DMS79 treated with DMSO at 0.1 percent for 48 hours (cell line): ENCODE measurements at regions not wholly inside any gene's neighbourhood (a gene's known extent, or its start where the extent isn't known, plus 50 kb on each side); places are given as distances from the start of the nearest gene placed in this dataset.

Experiments
- DNase-seq: peaks from one replicate; lab custom pipeline; 2025; lab: John Stamatoyannopoulos, UW

GRCh38 chr2:156845806-156846558 lies 409.8 kb downstream of the GPD2 start:
- DNase-seq, result no peak

DNA sequence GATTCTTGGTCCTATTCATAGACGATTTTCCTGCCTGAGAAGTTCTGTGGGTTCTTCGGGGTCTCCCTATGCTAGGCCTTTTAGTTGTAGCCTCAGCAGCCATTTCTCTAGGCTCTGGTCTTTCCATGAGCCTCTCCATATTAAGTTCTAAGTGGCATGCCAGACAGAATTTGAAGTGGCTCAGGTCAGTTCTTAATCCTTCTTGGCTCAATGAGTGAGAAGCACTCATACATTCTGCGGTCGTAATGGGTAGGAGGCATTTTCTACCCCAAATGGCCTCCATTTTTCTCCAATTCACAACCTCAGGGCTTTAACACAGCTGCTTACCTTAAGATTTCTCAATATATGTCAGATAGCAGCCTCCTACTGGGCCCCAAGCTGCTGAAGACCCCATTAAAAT lies 405.3 kb upstream of the GALNT5 start:
- no peak for DNase-seq

DNA sequence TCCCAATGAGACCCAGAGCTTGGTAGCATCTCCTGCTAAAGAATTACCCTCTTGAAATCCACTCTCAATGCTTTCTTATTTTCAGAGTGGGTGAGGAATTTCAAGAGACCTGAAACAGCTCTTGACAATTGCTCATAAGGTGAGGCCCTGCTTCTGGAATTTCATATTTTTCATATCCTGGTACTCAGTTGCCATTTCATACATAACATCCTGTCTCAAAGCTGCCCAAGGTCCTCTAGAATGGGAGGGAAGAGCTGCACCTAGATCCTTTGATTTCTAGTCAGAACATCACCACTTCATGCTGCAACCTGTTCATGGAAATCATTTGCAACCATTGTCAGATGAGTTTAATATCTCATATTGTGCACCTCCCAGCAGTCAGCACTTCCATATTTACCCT lies 404.8 kb upstream of the GALNT5 start:
- DNase-seq, result no peak

DNA sequence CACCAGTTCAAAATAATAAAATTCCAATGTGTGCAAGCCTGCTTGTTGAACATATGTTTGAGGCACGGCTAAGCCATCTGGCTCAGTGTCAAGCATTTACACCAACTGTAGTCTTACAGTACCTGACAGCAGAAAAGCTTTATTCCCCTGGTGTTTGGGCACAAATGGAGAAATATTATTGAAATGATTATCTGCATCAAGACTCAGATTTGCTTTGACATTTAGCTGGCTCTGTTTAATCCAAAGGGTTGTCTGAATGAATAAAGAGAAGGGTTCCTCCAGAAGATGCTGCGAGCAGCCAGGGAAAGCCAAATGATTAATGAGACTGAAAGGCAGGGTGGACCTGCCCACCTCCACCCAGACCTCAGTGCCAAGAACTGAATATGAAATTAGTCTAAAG lies 393.2 kb upstream of the GALNT5 start:
- DNase-seq, result no peak

DNA sequence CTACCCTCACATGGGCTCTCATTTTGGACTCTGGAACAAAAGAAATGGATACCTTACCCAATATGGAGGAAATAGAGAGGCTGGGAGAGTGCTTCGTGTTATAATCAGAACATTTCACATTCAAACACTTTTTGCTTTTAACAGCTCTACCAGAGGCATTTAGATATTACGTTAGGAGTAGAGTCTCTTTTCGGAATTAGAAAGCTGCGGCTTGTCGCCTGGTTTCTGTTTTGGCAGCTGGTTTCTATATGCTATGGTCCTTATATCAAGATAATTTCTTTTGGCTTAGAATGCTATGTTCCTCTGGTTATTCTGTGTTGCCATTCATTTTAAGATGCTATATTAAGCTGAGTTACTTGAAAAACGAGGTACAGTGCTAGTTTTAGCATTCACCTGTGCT lies 392.8 kb upstream of the GALNT5 start:
- DNase-seq, result no peak

GRCh38 chr2:156867201-156867600 lies 390.3 kb upstream of the GALNT5 start:
- no peak for DNase-seq

DNA sequence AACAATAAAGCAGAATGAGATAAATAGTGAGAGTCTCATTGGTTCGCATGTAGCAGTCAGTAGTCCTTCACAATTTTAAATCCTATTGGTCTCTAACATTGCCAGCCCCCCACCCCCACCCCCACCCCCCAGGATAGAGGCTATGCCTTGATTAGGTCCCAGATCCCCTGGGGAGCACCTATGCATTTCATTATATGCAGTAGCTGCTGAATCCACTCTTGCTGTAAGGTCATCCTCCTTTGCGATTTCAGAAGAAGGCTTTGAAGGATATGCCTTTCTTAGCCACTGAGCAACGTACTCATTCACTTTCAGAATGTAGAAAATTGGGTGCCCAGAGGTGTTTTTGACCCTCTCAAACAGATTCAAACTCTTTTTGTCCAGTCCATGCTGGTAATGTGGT lies 382.8 kb upstream of the GALNT5 start:
- no peak for DNase-seq

DNA sequence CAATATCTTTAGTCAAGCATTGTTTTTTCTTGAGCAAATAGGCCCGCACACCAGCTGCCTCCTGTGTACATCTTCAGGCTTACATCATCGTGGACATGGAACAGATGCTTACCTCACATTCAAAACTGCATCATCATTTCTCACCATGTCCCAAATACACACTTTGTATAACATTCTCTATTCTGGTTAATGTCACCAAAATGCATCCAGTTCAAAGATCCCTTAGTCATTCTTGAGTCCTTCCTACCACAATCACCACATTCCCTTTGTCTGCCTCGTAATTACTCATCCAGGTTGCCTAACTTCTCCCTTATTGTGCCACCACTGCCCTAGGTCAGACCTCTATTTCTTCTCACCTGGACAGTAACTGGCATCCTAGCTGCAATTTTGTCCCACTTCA lies 373.7 kb upstream of the GALNT5 start:
- no peak for DNase-seq

DNA sequence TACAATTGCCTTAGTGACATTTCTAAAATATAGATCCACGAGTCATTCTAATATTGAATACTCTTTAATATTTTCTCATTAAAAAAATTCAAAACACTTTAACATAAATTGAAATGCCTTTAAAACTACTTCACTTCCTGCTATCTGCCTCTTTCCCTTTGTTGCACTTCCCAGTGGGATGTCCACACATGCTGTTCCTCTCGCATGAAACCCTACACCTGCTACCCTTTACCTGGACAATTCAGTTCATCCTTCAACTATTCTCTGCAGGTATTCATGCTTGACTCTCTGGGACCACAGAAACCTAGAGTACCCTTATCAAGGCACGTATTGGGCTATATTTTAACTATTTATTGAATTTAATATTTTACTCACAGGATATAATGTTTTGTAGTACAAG lies 373.3 kb upstream of the GALNT5 start:
- DNase-seq, result no peak

GRCh38 chr2:156890529-156891148 lies 366.9 kb upstream of the GALNT5 start:
- DNase-seq, result no peak

DNA sequence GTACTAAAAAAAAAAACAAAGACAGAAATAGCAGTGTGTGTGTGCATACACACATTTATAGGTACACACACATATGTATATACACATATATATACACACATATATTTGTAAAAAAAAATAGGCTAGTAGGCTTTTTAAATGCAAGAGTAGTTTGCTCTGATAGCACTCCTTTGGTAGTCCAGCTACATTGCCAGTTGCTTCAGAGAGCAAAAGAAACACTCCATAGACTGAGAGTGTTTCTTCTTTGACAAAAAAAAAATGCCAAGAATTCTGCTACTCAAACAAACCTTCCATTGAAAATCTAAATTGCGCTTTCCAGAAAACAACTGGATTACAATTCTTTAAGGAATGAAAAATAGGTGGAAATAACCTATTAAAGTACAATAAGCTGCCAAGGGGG lies 365.9 kb upstream of the GALNT5 start:
- DNase-seq, result no peak

GRCh38 chr2:156892467-156893281 lies 364.8 kb upstream of the GALNT5 start:
- peak; percentile 63 for DNase-seq

GRCh38 chr2:156896294-156896693 lies 361.2 kb upstream of the GALNT5 start:
- DNase-seq, result no peak

GRCh38 chr2:156897548-156897947 lies 360.0 kb upstream of the GALNT5 start:
- DNase-seq, result no peak

- DNase-seq, result no peak
These were observed 356.0 kb upstream of the GALNT5 start for GRCh38 chr2:156901373-156902031.

DNA sequence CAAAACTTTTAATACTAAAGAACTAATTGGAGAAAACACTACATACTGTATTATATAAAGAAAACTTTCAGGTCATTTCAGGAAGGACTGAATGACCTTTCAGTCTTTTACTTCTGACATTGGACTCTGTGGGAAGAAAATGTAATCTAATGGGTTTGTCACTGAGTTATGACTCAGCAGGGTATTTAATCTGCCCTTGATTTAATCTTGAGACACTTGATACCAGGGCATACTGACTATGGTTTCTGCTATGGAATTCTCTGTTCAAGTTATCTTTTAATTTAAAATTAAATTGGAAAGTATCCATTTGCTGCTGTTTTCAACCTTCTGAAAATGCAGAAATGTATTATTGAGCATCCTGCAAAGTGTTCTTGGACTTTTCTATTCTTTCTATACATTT lies 354.2 kb upstream of the GALNT5 start:
- no peak for DNase-seq

GRCh38 chr2:156907806-156908205 lies 349.7 kb upstream of the GALNT5 start:
- no peak for DNase-seq

GRCh38 chr2:156908825-156909224 lies 348.7 kb upstream of the GALNT5 start:
- DNase-seq, result no peak

- DNase-seq, result no peak
These were observed 347.5 kb upstream of the GALNT5 start for GRCh38 chr2:156909983-156910382.

DNA sequence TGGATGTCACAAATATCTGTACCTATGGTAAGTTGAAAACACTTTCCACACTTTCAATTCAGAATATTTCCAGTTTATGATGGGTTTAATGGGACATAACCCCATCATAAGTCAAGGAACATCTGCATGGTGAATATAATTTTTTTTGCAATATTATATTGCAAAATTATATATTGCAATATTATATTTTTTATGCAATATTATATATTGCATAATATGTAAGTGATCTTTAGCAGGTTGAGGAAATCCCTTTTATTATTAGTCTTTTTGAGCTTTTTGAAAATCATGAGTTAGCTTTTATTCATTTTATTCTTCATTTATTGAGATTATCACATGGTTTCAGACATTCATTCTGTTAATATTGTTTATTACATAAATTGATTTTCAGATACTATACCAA lies 342.2 kb upstream of the GALNT5 start:
- DNase-seq, result no peak

DNA sequence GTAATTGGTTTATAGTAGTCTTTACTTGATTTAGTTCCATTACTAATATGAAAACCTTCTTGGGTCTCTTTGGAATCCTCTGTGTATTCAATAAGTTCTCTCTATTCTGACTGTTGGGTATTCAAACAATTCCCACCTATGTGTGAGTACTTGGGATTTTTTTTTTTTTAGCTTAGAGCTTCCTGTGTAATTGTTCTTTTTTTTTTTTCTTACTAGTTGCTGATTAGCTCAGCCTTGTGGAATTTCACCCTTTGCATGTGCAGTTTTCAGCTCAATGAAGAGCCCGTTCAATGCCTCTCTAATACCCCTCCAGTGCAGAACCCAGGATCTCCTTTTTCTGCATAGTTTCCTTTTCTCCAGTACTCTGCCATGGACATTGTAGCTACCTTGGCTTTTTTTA lies 339.1 kb upstream of the GALNT5 start:
- no peak for DNase-seq

- DNase-seq, result no peak
These were observed 327.1 kb upstream of the GALNT5 start for GRCh38 chr2:156930423-156930822.
